Brain microvascular endothelial cell (primary cell): ENCODE measurements at regions not wholly inside any gene's neighbourhood (a gene's known extent, or its start where the extent isn't known, plus 50 kb on each side); places are given as distances from the start of the nearest gene placed in this dataset.

Experiments
- DNase-seq: peaks from one replicate; pipeline ENCODE4 v3.0.0-alpha.2; 2020
- H3K27ac ChIP-seq: fragments of 250-450 bp; sonication (Bioruptor Pico); 2 replicates; pipeline ENCODE4 v1.5.1; 2020; ENCODE audit warnings: mild to moderate bottlenecking, moderate library complexity
- H3K27me3 ChIP-seq: fragments of 250-450 bp; sonication (Bioruptor Pico); replicated peaks from 2 replicates; pipeline ENCODE4 v1.5.1; 2020; ENCODE audit warnings: mild to moderate bottlenecking
- H3K36me3 ChIP-seq: fragments of 250-450 bp; sonication (Bioruptor Pico); replicated peaks from 2 replicates; pipeline ENCODE4 v1.5.1; 2020; ENCODE audit warnings: mild to moderate bottlenecking
- H3K4me3 ChIP-seq: 2 replicates; pipeline ENCODE4 v1.5.1; 2011; ENCODE audit warnings: low read depth, mild to moderate bottlenecking, control low read depth, low read length, moderate library complexity
- CTCF ChIP-seq: IDR thresholded peaks from 2 replicates; pipeline ENCODE4 v1.5.1; 2011; ENCODE audit warnings: low read depth, mild to moderate bottlenecking, moderate library complexity, low read length, control low read depth, inconsistent platforms; ENCODE audit errors: missing control alignments
- in situ Hi-C: cut with HindIII; loops from 2 replicates; pipeline ENCODE4 v1.10.0; 2017; ENCODE audit warnings: low sequenced_read_pairs, low pct_ligation_motif_present

GRCh38 chr18:77548790-77549420, 299.3 kb downstream of the GALR1 start:
- no peak overlapping the region for H3K27ac ChIP-seq
- no peak for TF ChIP-seq CTCF
- H3K27me3 ChIP-seq, result no peaks in the 10 kb centered on the region
- no peak for DNase-seq
- no peaks in the 10 kb centered on the region for H3K36me3 ChIP-seq
- H3K4me3 ChIP-seq, result no peak overlapping the region
- in situ Hi-C loops, result no loop called here

GRCh38 chr18:77550625-77551024, 301.0 kb downstream of the GALR1 start:
- in situ Hi-C loops, result no loop called here
- H3K27ac ChIP-seq, result no peak overlapping the region
- DNase-seq, result no peak
- no peak overlapping the region for H3K4me3 ChIP-seq
- no peak for TF ChIP-seq CTCF
- no peaks in the 10 kb centered on the region for H3K36me3 ChIP-seq
- H3K27me3 ChIP-seq, result no peaks in the 10 kb centered on the region

- in situ Hi-C loops, result no loop called here
- Histone ChIP-seq H3K36me3 (no peaks in the 10 kb centered on the region), H3K4me3 (no peak overlapping the region), H3K27ac (no peak overlapping the region), H3K27me3 (no peaks in the 10 kb centered on the region)
- no peak for DNase-seq
- no peak for TF ChIP-seq CTCF
Measured at GRCh38 chr18:77551055-77551454, 301.4 kb downstream of the GALR1 start.

GRCh38 chr18:77552945-77553344, 303.3 kb downstream of the GALR1 start:
- no peak for TF ChIP-seq CTCF
- no peak overlapping the region for H3K4me3 ChIP-seq
- DNase-seq, result no peak
- no peaks in the 10 kb centered on the region for H3K27me3 ChIP-seq
- in situ Hi-C loops, result no loop called here
- no peak overlapping the region for H3K27ac ChIP-seq
- no peaks in the 10 kb centered on the region for H3K36me3 ChIP-seq

- H3K27ac ChIP-seq, result no peak overlapping the region
- no peaks in the 10 kb centered on the region for H3K36me3 ChIP-seq
- in situ Hi-C loops, result no loop called here
- no peaks in the 10 kb centered on the region for H3K27me3 ChIP-seq
- no peak for DNase-seq
- TF ChIP-seq CTCF, result no peak
- H3K4me3 ChIP-seq, result no peak overlapping the region
Measured at GRCh38 chr18:77554061-77554460, 304.4 kb downstream of the GALR1 start.

- in situ Hi-C loops, result no loop called here
- H3K27me3 ChIP-seq, result no peaks in the 10 kb centered on the region
- no peak overlapping the region for H3K27ac ChIP-seq
- TF ChIP-seq CTCF, result no peak
- no peaks in the 10 kb centered on the region for H3K36me3 ChIP-seq
- no peak overlapping the region for H3K4me3 ChIP-seq
- peak; percentile 5 for DNase-seq
Measured at GRCh38 chr18:77557046-77557587, 307.5 kb downstream of the GALR1 start.
